OCI-LY1 (cell line): ENCODE measurements at regions not wholly inside any gene's neighbourhood (a gene's known extent, or its start where the extent isn't known, plus 50 kb on each side); places are given as distances from the start of the nearest gene placed in this dataset.
"Not testable (repeated sequence)": the region's sequence is repeated elsewhere in the genome, so short reads cannot be mapped to it uniquely, and the experiment has no call there.

Experiments used
- H2AFZ ChIP-seq: fragments of 200-600 bp; sonication (generic), shearing (Covaris generic); 2 replicates; pipeline ENCODE4 v1.6.0; 2014; ENCODE audit warnings: antibody characterized with exemption, mild to moderate bottlenecking, low read length
- H3F3A ChIP-seq: fragments of 200-600 bp; sonication (generic), shearing (Covaris generic); 2 replicates; pipeline ENCODE4 v1.6.0; 2014; ENCODE audit warnings: mild to moderate bottlenecking, antibody characterized with exemption, low read length, moderate library complexity; ENCODE audit not compliant: insufficient read depth
- H3K27ac ChIP-seq: fragments of 200-600 bp; sonication (generic); 2 replicates; pipeline ENCODE4 v1.5.1; 2014; ENCODE audit warnings: low read length, mixed run types, mild to moderate bottlenecking, low read depth; ENCODE audit not compliant: poor library complexity, severe bottlenecking
- H3K27me3 ChIP-seq: fragments of 200-600 bp; sonication (generic); 2 replicates; pipeline ENCODE4 v1.6.0; 2014; ENCODE audit warnings: antibody characterized with exemption, mild to moderate bottlenecking, low read length, moderate library complexity; ENCODE audit not compliant: insufficient read depth
- H3K36me3 ChIP-seq: fragments of 200-600 bp; sonication (generic); 2 replicates; pipeline ENCODE4 v1.6.1; 2014; ENCODE audit warnings: mild to moderate bottlenecking, antibody characterized with exemption, low read length, moderate library complexity, mixed read lengths; ENCODE audit not compliant: insufficient read depth
- H3K4me1 ChIP-seq: fragments of 200-600 bp; sonication (generic); 2 replicates; pipeline ENCODE4 v1.5.1; 2014; ENCODE audit warnings: mild to moderate bottlenecking, low read length, moderate library complexity; ENCODE audit not compliant: insufficient read depth, severe bottlenecking
- H3K4me2 ChIP-seq: fragments of 200-600 bp; sonication (generic), shearing (Covaris generic); 2 replicates; pipeline ENCODE4 v1.6.1; 2014; ENCODE audit warnings: low read length
- H3K4me3 ChIP-seq: fragments of 200-600 bp; sonication (generic); 2 replicates; pipeline ENCODE4 v1.5.1; 2014; ENCODE audit warnings: low read length, low read depth, mild to moderate bottlenecking, mixed read lengths; ENCODE audit not compliant: poor library complexity, severe bottlenecking
- H3K79me2 ChIP-seq: fragments of 200-600 bp; shearing (Covaris generic); 2 replicates; pipeline ENCODE4 v1.6.1; 2016; ENCODE audit warnings: mixed run types, low read length, mixed read lengths; ENCODE audit not compliant: insufficient read depth
- H3K9ac ChIP-seq: fragments of 200-600 bp; sonication (generic), shearing (Covaris generic); 2 replicates; pipeline ENCODE4 v1.6.1; 2014; ENCODE audit warnings: mild to moderate bottlenecking, low read length, mixed read lengths
- H3K9me2 ChIP-seq: fragments of 200-600 bp; sonication (generic), shearing (Covaris generic); 2 replicates; pipeline ENCODE4 v1.6.1; 2014; ENCODE audit warnings: low read depth, mild to moderate bottlenecking, low read length, mixed read lengths
- H3K9me3 ChIP-seq: fragments of 200-600 bp; shearing (Covaris generic); 2 replicates; pipeline ENCODE4 v1.6.1; 2014; ENCODE audit warnings: low read length, mixed read lengths
- H4K20me1 ChIP-seq: fragments of 200-600 bp; sonication (generic), shearing (Covaris generic); 2 replicates; pipeline ENCODE4 v1.6.0; 2016; ENCODE audit warnings: mild to moderate bottlenecking, low read length; ENCODE audit not compliant: insufficient read depth
- EZH2 ChIP-seq: fragments of 200-600 bp; sonication (generic), shearing (Covaris generic); IDR thresholded peaks from 2 replicates; pipeline ENCODE4 v1.8.0; 2017; ENCODE audit warnings: borderline replicate concordance, mixed run types, mild to moderate bottlenecking, antibody characterized with exemption, low read length, moderate library complexity, mixed read lengths
- TF ChIP-seq, protein P1 (sequence below): fragments of 200-600 bp; sonication (generic), shearing (Covaris generic); IDR thresholded peaks from 2 replicates; pipeline ENCODE4 v1.5.1; 2017; ENCODE audit warnings: mild to moderate bottlenecking, antibody characterized with exemption, low read length, moderate library complexity, mixed read lengths

DNA sequence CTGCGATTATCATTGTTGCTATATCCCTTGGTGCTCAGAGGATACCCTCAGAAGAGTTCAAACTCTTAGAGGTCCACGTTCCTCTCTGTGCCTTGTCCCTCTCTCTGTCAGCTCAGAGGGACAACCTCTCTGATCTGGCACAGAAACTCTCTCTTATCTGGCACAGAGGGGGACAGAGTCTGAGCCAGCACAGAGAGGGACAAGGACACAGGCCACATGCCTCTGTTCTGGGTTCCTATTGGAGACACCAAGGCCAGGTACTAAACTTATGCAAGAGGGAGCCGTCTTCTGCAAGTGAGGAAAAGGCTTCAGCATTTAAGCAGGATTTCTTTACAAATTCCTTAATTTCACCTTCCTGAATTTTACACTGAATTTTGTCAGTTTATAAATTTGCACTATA lies 565.2 kb downstream of the TOX3 start:
- H3K4me1 ChIP-seq, result no peaks in the 10 kb centered on the region
- no peaks in the 10 kb centered on the region for H3K79me2 ChIP-seq
- TF ChIP-seq, protein P1, sequence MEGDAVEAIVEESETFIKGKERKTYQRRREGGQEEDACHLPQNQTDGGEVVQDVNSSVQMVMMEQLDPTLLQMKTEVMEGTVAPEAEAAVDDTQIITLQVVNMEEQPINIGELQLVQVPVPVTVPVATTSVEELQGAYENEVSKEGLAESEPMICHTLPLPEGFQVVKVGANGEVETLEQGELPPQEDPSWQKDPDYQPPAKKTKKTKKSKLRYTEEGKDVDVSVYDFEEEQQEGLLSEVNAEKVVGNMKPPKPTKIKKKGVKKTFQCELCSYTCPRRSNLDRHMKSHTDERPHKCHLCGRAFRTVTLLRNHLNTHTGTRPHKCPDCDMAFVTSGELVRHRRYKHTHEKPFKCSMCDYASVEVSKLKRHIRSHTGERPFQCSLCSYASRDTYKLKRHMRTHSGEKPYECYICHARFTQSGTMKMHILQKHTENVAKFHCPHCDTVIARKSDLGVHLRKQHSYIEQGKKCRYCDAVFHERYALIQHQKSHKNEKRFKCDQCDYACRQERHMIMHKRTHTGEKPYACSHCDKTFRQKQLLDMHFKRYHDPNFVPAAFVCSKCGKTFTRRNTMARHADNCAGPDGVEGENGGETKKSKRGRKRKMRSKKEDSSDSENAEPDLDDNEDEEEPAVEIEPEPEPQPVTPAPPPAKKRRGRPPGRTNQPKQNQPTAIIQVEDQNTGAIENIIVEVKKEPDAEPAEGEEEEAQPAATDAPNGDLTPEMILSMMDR, result no peak
- TF ChIP-seq EZH2, result no peak
- no peaks in the 10 kb centered on the region for H3K27me3 ChIP-seq
- H3K27ac ChIP-seq, result no peak overlapping the region
- H3K9ac ChIP-seq, result no peak overlapping the region
- H3K9me3 ChIP-seq, result no peaks in the 10 kb centered on the region
- no peaks in the 10 kb centered on the region for H3K36me3 ChIP-seq
- no peak overlapping the region for H3K4me3 ChIP-seq
- no peaks in the 10 kb centered on the region for H3F3A ChIP-seq
- H2AFZ ChIP-seq, result no peak overlapping the region
- H3K9me2 ChIP-seq, result no peaks in the 10 kb centered on the region
- H3K4me2 ChIP-seq, result no peak overlapping the region
- H4K20me1 ChIP-seq, result no peaks in the 10 kb centered on the region

DNA sequence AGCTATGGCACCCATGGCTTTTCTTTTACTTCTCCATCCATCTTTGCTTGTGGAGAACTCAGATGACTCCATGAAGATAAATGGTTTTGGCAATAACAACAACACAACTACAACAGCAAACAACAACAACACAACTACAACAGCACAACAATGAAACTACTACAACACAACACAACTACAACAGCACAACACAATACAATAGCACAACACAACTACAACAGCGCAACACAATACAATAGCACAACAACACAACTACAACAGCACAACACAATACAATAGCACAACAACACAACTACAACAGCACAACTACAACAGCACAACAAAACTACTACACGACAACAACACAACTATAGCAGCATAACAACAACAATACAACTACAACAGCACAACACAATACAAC lies 569.4 kb downstream of the TOX3 start:
- H3K4me3 ChIP-seq, H3K27me3 ChIP-seq, H3K9ac ChIP-seq, H3F3A ChIP-seq, H3K4me1 ChIP-seq, H3K9me2 ChIP-seq, H2AFZ ChIP-seq, H3K4me2 ChIP-seq, H3K9me3 ChIP-seq, H3K79me2 ChIP-seq, H4K20me1 ChIP-seq, H3K27ac ChIP-seq, H3K36me3 ChIP-seq: not testable (repeated sequence)

DNA sequence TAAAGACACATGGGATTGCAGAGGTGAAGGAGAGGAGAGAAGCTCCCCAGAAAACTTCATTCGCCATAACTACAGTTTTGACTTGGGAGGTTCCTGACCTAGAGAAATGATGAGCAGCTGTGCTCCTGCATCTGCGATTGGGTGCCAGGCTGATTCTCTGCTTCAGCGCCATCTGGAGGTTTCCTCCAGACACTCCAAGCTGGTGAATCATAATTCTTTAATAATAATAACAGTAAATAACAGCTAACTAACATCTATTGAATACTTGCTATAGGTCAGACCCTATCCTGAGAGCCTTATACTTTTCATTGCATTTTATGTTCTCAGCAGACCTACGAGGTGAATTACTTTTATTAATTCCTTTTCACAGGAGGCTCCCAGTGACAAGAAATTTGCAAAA lies 575.8 kb downstream of the TOX3 start:
- Histone ChIP-seq H3K9me3 (no peaks in the 10 kb centered on the region), H2AFZ (no peak overlapping the region), H3K9ac (no peak overlapping the region), H3K4me3 (no peak overlapping the region), H3K9me2 (no peaks in the 10 kb centered on the region), H3K79me2 (no peaks in the 10 kb centered on the region), H3K27me3 (no peaks in the 10 kb centered on the region), H3K36me3 (no peaks in the 10 kb centered on the region), H4K20me1 (no peaks in the 10 kb centered on the region), H3K4me2 (no peak overlapping the region), H3K27ac (no peak overlapping the region), H3K4me1 (no peaks in the 10 kb centered on the region), H3F3A (no peaks in the 10 kb centered on the region)
- TF ChIP-seq EZH2, result no peak
- TF ChIP-seq, protein P1, result peak; percentile 44

DNA sequence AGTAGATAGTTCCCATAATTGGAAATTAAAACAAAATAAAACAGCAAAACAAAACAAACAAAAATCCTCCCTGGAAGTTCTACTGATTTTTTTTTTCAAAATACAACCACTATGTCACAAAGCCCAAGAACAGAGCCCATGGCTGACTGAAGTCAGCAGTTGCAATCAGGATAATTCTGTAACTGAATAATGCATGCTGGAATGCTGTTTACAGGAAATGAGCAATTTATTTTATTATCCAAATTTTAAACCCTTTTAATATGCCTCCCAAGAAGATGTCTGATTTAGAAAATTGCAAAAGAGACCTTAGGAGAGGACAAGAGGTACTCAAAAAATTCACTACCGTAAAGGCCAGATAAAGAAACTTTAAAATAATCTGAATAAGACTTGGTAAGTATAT lies 578.2 kb downstream of the TOX3 start:
- no peak for TF ChIP-seq EZH2
- TF ChIP-seq, protein P1, result no peak

More for the DNA sequence above, 578.2 kb downstream of the TOX3 start:
- Histone ChIP-seq H3K9me3 (no peaks in the 10 kb centered on the region), H3K9me2 (no peaks in the 10 kb centered on the region), H3K27me3 (no peaks in the 10 kb centered on the region), H3K4me3 (no peak overlapping the region), H3K79me2 (no peaks in the 10 kb centered on the region), H3K4me1 (no peaks in the 10 kb centered on the region), H3K27ac (no peak overlapping the region), H3K4me2 (no peak overlapping the region), H3K36me3 (no peaks in the 10 kb centered on the region), H3F3A (no peaks in the 10 kb centered on the region), H3K9ac (no peak overlapping the region), H2AFZ (no peak overlapping the region), H4K20me1 (no peaks in the 10 kb centered on the region)
